HuH-7 (cell line): ENCODE measurements at regions not wholly inside any gene's neighbourhood (a gene's known extent, or its start where the extent isn't known, plus 50 kb on each side); places are given as distances from the start of the nearest gene placed in this dataset.
"Not testable (repeated sequence)": the region's sequence is repeated elsewhere in the genome, so short reads cannot be mapped to it uniquely, and the experiment has no call there.

ENCODE experiments used
- DNase-seq: peaks from one replicate; pipeline ENCODE4 v3.0.0; 2011; ENCODE audit warnings: low spot score

DNA sequence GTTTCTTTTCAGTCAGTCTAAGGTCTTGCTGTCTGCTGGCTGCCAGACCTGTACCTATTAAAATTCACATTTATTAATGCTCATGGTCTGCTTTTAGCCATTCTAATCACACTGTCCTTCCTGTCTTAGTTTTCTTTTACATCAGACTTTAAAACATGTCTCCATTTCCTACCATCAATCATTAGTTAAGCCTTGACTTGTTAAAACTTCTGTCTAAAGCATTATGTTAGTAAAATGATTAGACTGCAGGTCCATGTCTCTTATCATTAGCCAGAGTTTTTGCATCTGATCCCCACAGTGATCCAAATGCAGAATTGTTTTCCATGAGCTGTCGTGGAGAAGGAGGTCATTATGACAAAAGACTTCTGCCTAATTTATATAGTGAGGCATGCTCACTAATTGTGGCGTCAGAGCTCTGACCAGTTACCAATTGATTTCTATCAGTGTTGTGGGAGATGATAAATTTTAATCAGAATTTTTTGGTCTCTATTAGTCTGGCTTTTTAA, 226.5 kb downstream of the DKK1 start:
- no peak for DNase-seq

DNA sequence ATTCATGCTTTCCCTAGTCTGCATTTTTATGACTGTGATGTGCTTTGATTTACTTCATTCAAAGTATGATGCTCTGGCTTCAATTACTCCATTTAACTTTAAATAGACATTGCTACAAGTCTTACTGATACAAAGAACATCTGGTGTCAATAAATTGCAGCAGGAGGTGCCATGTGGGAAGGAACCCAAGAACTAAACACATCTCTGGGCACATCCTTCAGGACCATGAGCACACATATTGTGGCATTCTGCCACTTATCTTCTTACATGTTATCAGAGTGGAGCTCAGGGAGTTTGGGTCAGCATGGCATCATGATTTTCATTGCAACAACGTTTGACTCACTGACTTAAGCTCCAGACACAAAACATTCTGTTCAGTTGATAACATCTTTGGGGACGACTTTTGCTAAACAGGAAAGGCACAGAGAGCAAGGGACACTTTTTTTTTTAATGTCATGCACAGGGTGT, 227.0 kb downstream of the DKK1 start:
- DNase-seq = no peak

DNA sequence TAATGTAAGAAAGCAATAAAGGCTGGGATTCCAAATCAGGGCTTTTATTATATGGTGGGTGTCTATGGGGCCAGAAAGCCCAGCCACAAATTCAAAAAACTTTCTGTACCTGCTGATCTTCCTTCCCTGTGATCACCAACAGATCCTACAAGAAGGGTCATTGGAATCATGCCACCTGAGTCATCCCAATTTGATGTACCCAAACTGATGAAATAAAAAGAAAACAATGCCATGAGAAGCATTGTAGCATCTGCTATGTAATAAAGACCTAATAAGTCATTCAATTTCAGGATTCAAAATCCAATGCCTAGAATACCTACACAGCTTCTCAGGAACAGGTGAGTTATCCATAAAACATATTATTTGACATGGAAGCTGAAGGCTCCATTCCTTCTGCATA, 228.8 kb downstream of the DKK1 start:
- DNase-seq = no peak

DNA sequence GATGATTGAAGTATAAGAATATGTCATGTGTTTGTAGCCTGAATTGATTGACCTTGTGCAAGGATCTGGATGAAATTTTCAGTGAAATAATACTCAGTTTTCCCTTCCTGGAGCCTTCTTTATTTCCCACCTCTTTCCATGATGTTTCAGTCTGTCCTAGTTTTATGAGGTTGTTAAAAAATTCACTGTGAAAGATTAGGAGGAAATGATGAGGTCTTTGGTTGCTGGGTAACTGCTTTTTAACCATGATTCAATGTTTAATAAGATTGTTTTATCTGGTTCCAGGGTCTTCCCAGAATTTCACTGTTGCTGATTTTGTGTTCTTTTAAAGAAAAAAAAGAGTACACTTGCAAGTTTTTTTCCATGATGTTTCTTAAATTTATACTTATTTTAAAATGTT, 221.5 kb downstream of the MBL2 start:
- DNase-seq = no peak

DNA sequence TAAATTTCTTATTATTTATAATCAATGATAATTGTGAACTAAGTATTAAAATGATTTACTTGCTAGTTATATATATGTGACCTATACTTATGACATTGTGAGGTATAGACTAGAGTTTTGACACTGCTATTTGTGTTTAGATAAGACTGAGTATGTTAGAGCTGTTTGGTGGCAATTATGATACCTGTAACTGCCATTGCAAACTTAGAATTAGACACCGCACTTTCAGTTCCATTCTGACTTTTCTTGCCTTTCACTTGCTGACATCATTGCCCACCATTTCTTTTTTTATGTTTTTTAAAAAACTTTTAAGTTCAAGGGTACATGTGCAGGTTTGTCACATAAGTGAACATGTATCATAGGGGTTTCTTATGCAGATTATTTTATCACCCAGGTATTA, 214.5 kb downstream of the MBL2 start:
- no peak for DNase-seq

DNA sequence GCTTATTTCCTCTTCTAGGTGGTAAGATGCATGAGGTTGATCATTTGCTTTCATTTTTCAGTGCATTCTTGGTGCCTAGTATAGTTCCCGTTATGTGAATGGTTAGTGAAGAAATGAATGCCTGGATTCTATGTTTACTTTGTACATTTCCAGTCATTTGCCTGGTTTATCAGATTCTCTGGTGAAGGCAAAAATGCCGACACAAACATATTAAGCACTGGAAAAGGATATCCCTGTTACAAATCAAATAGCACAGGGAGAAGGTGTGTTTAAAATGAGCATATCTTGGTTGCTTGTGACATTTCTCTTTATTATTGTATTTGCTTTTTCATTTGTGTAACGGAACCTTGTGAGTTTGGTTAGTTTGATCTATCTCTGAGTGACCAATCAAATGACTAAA, 211.3 kb downstream of the MBL2 start:
- no peak for DNase-seq

DNA sequence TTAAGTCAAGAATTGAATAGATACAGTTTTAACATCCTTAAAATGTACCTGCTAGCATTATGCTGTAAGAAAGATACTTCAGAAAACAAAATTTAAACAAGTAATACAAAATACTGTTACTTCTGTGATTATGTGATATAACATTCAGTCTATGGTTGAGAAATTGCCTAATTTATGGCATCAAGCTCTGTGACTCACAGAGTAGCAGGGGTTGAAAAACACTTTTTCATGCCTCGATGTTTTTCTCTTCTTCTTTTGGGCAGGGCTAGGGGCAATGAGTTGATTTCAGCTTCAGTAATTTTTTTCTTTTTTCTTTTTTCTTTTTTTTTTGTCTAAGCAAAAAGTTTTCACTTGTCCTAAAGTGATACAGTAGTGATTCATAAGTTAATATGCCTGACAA, 209.2 kb downstream of the MBL2 start:
- no peak for DNase-seq

DNA sequence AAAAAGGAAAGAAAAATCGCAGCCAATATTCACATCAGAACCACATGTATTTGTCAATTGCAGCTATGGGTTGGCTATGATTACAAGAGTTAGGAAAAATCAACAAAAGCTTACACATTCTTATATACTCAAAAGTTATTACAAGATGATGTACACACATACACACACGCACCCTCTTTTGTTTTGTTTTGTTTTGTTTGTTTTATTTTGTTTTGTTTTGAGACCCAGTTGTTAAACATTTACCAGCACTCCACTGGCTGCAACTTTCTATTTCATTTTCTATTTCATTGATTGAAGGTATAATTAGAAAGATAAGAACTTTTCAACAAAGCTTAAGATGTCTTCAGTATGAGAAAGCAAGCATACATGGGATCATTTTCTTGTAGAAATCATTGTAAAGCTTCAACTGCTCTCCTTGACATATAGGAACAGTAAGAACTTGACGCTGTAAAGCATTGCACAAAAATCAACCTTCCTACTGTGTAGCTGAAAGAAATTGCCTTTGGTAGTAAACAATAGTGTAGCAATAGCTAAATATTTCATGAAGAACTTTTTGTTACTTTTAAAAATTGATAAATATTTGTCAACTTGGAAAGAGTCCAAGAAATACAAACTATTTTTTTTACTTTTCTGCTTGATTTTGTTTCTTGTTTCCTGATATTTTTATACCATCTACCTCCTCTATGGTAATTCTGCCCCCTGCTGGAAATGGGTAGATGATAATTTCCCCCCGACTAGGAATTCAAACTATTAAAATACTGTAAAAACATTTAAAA, 205.9 kb downstream of the MBL2 start:
- peak; percentile 15 for DNase-seq

DNA sequence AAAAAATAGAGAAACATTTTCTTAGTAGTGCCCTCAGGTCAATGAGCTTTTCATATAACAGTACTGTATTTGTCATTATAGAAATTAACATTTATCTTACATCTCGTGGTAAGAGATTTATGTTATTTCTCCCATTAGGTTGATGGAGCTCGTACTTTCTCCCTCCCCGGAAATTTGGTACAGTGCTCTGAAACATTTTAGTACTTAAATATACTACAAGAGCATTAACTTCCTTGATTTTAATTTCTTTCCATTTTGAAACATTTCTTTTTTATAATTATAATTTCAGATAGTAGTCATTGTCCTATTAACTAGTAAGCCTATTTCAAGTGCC, 205.4 kb downstream of the MBL2 start:
- no peak for DNase-seq

DNA sequence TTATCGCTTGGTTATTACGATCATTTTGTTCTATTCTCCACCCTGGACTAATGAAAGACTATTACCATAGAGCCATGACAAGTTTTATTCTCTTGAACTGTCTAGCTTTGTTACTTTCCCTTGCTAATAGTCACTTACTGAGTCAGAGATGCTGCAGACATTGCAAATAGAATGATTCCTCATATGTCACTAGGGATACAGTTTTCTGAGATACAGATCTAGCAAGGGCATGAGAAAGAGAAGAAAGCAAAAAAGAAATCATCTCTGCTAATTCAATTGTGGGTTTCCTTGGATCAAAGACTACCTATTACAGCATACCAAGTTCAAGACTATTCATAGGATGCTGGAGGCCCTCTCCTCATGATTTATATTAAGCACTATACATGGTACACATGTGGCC, 204.3 kb downstream of the MBL2 start:
- DNase-seq = no peak

DNA sequence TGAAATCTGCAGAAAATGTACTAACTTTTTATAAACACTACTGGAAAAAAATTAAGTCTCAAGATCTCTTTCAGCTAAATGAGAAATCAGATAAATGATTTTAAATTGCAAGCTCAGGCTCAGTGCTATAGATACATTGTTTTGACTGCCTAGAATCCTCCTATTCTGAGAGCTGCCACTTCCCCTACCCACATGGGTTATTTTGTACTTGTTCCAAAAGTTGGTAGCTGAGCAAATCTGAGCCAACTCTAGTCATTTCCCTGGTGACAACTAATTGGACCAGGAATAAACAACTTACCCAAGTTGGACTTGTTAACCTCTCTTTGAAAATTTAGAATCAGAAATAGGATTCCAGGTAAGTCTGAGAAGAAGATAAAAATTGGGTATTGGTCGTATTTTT, 202.1 kb downstream of the MBL2 start:
- no peak for DNase-seq

DNA sequence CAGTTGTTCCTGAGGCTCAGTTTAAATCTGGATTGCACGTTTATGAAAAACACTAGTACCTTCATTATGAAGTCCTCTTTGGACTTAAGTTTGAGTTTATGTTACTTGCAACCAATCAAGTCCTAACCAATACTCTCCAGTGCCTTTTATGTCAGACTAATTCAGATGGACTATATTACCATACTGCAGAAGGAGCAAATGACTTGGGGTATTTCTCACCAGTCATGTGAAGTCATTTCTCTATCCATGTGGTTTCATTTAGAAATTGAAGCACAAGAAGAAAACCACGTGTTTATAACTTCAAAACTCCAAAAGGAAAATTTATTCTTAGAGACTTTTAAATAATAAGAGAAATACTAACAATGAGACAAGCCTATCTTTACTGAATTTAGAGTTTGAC, 201.6 kb downstream of the MBL2 start:
- DNase-seq = no peak

DNA sequence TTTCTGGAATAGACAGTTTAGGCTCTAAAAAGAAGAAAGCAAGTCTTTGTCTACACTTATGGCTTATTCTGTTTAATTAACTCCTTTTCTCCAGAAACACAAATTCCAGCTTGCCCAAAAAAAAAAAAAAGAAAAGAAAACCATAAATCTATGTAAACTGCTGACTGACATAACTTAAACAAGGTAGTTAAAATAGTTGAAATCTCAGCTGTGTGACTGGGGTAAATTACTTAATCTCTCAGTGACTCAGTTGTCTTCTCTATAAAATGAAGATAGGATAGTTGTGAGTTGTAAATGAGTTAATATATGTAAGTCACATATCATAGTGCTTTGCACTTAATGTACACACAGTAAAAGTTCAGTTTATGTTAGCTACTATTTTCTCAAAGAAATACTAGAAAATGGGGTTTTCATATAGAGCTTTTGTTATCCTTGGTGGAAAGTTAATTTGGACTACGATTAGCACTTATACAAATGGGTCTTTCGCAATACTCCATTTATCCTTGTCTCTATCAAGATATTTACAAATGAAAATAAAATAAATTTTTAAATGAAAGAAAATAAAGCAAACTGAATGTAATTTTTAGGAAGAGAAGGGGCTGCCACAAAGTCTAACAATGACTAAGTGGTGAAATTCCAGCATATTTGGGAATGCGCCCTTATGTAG, 200.9 kb downstream of the MBL2 start:
- DNase-seq = no peak

DNA sequence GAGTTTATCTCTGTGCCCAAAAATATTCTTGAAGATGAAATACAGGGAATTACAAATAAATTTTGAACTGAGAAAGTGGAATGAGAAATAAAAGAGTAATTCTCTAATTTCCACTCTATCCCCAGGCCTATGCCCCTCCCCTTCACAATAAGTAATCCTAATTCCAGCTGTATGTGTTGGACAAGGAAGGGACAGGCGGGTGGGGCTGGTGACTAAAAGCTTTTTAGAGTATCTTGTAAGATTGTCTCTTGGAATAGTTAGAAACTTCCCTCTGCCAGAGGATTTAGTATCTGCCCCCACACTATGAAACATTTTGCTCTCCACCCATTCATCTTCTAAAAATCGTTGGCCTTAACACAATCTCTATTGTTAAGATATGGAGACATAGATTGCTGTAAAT, 199.2 kb downstream of the MBL2 start:
- DNase-seq = no peak

DNA sequence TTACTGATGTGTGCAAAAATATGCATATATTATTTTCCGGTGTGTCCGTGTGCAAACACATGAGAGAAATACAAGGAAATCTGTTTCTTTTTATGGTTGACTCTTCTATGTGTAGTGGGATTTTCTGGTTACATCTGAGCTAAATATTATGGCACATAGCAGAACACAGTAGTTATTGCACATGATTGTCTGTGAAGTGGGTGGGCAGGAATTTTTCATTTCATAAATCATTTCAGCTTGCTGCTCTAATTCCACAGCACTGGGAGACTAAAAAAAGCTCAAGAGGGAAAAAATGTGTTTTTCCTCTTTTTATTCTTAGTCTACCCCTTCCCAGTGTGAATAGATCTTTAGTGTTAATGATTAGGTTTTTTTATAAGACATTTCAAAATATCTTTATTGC, 197.9 kb downstream of the MBL2 start:
- no peak for DNase-seq

DNA sequence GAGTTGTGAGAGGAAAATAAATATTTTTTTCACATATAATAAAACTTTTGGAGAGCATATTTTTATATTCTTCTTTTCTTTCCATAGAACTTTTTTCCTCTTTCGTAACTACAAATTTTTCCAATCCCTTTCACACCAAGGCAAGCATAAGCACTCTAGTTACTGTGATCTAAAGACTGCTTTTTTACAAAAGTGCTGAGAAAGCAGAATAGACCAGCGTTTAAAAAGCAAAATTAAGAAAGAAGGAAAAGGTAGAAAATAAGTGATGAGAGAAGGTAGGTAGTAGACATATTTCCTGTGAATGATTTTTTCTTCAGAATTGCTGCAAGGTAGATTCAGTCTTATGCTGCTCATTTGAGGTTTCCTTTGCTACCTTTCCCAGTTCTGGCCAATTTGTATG, 195.5 kb downstream of the MBL2 start:
- DNase-seq = no peak

DNA sequence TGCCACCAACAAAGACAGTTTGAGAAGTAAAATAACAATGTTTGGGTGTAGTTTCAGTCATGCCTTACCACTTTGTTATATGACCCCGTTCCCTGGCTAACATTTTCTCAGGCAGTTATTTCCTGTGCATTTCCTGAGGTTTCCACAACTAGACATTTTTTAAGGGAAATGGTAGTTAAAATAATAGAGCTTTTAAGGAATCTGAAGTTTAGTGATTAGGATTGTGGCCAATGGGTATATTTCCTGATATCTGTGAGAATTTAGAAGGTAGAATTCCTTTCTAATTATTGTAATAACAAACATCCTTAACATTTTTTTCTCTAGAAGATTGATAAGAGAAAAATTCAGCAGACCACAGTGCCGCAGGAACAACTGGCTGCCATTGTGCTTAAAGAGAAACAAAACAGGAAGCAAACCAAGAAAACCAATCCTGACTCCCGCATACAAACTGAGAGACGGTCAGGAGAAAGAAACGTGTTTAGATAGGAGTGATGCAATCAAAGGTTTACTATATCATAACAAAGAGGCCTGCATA, 193.6 kb downstream of the MBL2 start:
- DNase-seq = no peak

DNA sequence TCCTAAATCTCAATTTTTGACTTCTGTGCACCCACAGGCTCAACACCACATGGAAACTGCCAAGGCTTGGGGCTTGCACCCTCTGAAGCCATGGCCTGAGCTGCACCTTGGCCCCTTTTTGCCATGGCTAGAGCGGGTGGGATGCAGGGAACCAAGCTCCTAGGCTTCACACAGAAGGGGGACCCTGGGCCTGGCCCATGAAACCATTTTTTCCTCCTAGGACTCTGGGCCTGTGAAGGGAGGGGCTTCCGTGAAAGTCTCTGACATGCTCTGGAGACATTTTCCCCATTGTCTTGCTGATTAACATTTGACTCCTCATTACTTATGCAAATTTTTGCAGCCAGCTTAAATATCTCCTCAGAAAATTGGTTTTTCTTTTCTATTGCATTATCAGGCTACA, 190.9 kb downstream of the MBL2 start:
- DNase-seq = not testable (repeated sequence)

DNA sequence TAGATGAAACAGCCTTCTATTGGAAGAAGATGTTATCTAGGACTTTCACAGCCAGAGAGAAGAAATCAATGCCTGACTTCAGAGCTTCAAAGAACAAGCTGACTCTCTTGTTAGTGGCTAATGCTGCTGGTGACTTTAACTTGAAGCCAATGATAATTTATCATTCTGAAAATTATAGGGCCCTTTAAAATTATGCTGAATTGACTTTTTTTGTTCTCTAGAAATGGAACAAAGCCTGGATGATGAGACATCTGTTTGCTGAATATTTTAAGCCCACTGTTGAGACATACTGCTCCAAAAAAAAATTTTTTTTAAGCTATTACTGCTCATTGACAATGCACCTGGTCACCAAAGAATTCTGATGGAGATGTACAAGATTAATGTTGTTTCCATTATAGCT, 189.2 kb downstream of the MBL2 start:
- DNase-seq = no peak

DNA sequence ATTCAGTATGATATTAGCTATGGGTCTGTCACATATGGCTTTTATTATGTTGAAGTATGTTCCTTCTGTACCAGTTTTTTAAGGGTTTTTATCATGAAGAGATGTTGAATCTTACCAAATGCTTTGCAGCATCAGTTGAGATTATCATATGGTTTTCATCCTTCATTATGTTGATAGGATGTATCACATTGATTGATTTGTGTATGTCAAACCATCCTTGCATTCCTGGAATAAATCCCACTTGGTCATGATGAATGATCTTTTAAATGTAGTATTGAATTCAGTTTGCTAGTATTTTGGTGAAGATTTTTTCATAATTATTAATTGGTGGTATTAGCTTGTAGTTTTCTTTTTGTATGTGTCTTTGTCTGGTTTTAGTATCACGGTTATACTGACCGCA, 185.9 kb downstream of the MBL2 start:
- DNase-seq = no peak

DNA sequence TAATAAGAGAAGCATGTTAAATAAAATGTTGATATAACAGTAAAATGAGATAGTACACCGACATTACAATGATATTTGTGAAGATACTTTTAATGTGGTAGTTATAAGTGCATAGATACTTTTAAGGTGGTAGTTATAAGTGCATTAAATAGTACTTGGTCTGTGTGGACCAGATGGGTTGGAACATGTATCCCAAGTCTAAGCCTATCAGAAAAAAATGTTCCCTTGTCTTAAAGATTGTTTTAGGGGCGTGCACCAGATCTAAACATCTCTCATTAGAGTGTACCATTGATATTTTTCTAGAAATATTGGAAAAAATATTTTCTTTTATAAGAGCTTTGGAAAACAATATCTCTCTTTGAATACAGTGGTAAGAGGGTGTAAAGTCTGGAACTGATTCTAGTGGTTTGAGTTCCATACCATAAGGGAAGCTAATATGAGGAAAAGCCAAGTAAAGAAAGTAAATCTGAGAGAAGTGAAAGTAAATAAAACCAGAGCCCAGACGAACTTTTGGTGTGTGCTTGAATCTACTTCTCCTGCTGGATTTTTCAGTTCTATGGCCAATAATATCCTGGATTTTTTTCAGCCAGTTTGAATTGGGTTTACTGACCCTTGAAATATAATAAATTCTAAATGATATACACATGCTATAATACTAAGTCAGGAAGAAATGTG, 175.3 kb downstream of the MBL2 start:
- no peak for DNase-seq

DNA sequence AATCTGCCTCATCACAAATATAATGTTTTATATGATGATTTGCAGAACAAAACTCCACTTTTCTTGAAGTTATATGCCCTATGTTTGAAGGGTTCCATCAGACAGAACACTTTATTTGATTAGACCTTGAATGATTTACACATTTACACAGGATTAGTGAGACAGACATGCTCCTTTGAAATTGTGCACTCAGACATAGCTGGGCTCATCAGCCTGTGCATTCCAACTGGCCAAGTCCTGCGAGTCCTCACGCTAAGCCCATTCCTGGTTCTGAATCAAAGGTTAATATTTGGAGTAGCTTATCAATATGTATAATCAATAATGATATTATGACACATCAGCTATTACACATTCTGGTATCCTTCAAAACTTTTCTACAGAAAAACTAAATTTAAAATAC, 173.6 kb downstream of the MBL2 start:
- DNase-seq = no peak
